ENCODE measurements at regions not wholly inside any gene's neighbourhood (a gene's known extent, or its start where the extent isn't known, plus 50 kb on each side); places are given as distances from the start of the nearest gene placed in this dataset.

DNA sequence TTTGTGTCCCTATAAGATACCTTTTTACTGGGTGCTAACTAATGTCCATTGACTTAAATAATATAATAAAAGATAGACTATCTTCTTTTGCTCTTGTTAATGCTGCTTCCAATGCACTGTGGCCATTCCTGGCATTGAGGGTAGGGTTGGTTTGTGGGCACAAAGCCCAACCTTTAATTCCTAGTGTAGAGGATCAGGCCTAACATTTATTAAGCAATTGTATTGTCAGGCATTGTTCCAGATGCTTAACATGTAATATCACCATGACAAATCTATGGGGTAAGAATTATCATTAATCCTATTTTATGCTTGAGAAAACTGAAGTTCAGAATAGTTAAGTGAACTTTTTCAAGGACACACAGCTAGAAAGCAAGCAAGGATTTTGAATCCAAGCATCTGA, 60.4 kb upstream of the GPBP1 start:
- TF ChIP-seq POLR2A (IDR thresholded peaks at IDR 0.05) = no peak
- TF ChIP-seq, protein P1, sequence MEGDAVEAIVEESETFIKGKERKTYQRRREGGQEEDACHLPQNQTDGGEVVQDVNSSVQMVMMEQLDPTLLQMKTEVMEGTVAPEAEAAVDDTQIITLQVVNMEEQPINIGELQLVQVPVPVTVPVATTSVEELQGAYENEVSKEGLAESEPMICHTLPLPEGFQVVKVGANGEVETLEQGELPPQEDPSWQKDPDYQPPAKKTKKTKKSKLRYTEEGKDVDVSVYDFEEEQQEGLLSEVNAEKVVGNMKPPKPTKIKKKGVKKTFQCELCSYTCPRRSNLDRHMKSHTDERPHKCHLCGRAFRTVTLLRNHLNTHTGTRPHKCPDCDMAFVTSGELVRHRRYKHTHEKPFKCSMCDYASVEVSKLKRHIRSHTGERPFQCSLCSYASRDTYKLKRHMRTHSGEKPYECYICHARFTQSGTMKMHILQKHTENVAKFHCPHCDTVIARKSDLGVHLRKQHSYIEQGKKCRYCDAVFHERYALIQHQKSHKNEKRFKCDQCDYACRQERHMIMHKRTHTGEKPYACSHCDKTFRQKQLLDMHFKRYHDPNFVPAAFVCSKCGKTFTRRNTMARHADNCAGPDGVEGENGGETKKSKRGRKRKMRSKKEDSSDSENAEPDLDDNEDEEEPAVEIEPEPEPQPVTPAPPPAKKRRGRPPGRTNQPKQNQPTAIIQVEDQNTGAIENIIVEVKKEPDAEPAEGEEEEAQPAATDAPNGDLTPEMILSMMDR (IDR thresholded peaks at IDR 0.05) = no peak
